ENCODE measurements at regions not wholly inside any gene's neighbourhood (a gene's known extent, or its start where the extent isn't known, plus 50 kb on each side); places are given as distances from the start of the nearest gene placed in this dataset.

DNA sequence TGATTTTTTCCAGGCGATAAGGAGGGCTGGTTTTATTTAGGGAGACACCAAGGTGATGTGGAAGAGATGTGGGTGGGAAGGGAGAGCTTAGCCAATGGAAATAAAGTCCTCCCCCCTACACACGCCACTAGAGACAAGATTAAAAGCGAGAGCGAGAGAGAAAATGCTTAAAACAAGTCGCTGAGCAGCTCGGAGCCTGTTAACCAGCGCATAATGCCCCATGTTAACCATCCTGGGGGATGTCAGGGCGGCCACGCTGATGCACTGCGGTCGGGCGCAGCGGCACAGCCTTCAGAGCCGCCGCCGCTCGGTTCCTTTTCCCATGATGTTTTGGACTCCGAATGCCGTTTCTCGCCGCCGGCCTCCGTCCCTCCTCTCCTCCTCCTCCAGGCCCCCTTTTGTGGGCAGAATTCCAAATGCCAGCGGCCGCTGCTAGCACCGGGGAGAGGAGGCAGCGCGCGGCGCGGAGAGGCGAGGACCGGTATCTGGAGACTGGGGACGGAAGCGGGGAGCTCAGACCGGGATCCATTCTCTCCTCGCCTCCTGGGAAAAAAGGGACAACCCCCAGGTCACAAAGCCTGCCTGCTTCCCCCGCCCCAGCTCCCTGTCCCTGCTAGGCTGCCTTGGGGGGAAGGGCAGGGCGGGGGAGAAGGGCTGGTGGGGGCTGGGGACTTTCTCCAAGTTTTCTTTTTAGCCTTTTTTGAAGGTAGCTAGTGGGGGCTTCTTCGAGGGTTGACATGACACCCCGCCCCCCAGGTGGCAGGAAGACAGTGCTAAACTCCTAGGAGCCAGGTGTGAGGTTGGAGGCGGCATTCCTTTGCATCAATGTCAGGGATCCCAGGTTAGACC, 98.1 kb upstream of the CCL2 start:
- DNase-seq: no peak

DNA sequence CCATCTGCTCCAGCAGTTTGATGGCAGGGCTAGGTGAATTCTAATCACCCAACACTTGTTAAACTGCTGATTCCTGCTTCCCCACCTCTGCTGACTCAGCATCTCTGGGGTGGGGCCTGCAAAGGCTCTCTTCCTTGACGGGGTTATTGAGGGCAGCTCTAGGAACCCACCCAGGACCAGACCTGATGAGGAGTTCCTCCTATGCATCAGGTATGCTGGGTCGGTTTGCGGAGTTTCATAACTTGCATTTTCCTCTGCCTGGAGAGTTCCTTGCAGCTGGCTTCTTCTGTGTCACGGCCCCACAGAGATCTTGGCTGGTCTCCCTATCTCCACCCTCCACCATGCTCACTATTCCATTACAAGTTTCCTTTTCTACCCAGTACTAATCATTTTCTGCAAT, 93.4 kb upstream of the CCL2 start:
- DNase-seq: no peak

DNA sequence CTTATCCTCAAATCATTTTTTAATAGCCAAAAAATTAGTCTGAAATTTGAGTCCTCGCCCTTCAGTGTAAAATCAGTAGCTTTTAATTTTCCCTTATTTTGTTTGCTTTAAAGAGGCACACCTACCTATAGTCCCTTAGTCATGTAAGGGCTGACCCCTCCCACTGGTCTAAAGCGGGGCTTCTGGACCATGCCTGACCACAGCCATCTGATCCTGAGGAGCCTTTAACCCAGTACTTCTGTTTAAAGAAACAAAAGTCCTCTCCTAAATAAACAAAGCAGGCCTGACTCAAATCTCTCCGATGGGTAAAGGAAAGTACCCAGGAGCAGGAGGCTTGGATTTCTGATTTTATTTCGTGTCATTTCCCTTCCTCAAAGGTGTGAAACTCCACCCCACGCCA, 92.0 kb upstream of the CCL2 start:
- DNase-seq: no peak

- DNase-seq: no peak
Observed at GRCh38 chr17:34163646-34164045, 91.4 kb upstream of the CCL2 start.

- DNase-seq: no peak
Observed at GRCh38 chr17:34164837-34165236, 90.2 kb upstream of the CCL2 start.

GRCh38 chr17:34166352-34166751, 88.7 kb upstream of the CCL2 start:
- no peak for DNase-seq

DNA sequence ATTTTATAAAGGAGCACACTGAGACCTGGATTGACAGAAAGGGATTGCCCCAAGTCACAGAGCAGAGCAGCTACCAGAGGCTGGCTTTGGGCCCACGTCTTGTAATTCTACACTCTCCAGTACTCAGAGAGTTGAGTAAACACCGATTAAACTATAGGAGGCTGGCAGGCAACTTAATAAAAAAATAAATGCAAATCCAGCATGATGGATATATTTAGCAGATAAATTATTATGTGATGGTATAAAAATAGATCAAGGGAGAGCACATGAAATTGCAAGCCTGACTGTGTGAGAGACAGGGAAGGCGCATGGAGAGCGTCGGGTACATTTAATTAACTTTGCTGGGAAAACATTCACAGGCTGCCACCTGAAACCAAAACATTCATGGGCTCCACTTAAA, 87.7 kb upstream of the CCL2 start:
- no peak for DNase-seq

- no peak for DNase-seq
Observed at GRCh38 chr17:34168989-34169388, 86.1 kb upstream of the CCL2 start.

GRCh38 chr17:34169496-34169895, 85.6 kb upstream of the CCL2 start:
- no peak for DNase-seq

DNA sequence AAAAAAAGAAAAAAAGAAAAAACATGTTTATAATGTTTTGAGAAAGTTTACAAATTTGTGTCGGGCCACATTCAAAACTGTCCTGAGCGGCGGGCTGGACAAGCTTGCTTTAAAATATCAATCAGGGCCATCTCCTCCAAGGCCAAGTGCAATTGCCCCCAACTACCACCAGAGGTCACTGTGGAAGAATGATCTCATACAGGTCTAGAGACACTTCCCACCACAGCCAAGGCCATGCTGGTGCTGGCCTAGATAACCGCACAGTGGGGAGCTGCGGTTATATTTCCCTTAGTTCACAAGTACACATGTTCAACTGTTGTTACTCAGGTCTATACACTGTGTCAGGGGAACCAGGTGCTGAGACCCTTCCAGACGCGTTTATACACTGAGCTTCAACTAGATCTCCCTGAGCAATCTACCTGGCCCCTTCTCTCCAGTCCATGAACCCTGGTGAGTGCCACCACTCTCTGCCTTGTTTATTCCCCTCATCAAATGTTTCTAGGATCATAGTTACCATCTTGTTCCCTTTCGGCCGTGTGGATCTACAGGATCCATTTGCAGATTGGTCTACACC, 83.8 kb upstream of the CCL2 start:
- peak; percentile 21 to 28 for DNase-seq

DNA sequence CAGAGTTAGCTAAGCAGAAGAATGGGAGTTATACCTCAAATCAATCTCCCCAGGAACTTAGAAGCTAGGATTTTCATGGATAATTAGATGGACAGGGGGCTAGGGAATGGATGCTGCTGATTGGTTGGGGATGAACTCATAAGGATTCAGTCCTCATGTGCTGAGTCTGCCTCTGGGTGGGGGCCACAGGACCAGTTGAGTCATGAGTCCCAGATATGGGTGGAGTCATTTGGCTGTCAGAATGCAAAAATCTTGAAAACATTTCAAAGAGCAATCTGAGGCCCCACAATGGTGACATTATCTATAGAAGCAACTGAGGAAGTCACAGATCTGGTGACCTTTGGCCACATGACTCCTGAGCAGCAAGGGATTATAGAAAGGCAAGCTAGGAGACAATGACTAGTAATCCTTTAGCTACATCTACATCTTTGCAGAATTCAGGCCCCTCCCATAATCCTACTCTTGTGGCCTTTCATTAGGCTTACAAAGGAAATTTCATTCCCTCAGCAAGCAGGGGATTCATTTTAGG, 82.6 kb upstream of the CCL2 start:
- DNase-seq: no peak

DNA sequence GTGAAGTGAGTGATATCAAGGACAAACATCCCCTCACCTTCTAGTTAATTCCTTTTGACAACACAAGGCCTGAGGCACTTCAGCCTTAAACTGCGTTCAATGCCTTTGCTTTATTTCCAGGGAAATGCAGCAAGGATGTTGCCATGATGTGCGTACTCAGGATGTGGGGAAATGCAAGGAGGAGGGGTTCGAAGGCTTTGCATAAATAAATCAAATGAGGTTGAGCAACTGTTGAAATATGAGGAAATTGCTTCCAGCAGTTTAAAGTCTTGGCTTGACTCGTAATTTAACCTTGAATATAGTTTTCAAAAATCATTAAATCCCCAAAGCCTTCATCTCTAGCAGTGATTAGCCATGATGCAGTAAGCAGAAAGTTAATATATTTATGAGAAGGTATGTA, 81.8 kb upstream of the CCL2 start:
- DNase-seq: no peak

- DNase-seq: no peak
Observed at GRCh38 chr17:34174496-34174895, 80.6 kb upstream of the CCL2 start.

DNA sequence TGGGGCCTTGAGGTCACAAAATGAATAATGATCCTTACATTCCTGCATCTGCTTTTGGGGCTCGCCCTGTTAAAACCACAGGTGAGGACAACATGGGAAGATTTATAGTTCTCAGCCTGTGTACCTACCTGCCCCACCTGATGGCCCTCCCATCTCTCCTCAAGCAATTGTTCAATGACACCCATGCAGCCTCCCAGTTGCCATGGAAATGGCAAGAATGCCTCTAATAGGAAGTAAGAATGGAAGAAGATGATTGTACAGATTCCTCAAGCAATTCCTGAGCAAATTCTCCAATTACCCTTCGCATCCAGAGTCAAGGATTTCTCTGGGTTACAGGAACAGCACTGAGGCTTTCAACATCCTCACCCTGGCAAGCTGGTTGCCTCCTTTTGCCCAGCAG, 78.6 kb upstream of the CCL2 start:
- DNase-seq: no peak

- DNase-seq: no peak
Observed at GRCh38 chr17:34177642-34178041, 77.4 kb upstream of the CCL2 start.

- DNase-seq: no peak
Observed at GRCh38 chr17:34178092-34178491, 77.0 kb upstream of the CCL2 start.

DNA sequence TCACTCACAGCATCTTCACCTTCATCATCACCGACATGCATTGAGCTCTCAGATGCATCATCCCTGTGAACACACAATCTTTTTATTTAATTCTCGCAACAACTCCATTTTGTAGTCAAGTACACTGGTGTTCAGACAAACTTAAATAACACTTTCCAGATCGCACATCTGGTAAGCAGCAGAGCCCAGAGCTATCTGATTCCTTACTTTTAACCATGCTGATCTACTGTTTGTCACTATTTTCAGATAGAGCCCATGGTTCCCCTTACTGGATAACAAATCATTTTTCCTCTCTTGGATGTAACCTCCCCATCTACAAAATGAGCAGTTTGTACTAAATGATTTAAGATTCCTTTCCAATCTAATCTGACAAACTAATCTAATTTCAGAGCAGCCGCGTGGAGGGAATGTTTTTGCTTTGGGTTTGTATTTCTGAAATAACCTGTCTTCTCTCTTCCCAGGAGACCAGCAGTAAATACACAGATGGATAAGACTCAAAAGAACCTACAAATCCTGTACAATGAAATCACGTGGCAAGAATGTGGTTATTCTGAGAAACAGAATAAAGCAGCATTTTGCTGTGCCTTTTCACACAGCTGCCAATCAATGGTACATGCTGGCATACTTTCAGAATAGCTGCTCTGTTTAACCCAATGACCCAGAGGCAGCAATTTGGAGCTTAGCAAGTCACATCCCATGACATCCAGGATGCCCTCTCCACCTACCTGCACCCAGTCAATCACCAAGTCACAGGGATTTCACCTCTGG, 72.9 kb upstream of the CCL2 start:
- DNase-seq: no peak

DNA sequence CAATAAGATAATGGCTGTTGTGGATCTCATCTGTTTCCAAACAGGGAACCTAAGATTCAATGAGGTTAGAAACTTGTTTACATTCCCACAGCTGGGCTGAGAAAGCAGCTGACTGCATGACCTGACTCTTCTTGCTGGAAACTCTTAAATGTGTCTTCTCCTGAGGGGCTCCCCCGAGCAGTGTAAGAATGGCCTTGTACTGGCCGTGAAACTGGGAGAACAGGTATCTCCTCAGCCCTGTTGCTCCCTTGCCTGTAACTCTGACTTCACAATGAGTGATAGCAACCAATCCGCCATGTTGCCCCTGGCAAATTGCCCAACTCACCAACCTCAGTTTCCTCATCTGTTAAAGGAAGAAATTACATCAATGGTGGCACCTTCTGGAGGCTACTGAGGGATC, 59.1 kb upstream of the CCL2 start:
- no peak for DNase-seq

- DNase-seq: no peak
Observed at GRCh38 chr17:34198519-34198918, 56.6 kb upstream of the CCL2 start.

- no peak for DNase-seq
Observed at GRCh38 chr17:34199454-34199853, 55.6 kb upstream of the CCL2 start.

DNA sequence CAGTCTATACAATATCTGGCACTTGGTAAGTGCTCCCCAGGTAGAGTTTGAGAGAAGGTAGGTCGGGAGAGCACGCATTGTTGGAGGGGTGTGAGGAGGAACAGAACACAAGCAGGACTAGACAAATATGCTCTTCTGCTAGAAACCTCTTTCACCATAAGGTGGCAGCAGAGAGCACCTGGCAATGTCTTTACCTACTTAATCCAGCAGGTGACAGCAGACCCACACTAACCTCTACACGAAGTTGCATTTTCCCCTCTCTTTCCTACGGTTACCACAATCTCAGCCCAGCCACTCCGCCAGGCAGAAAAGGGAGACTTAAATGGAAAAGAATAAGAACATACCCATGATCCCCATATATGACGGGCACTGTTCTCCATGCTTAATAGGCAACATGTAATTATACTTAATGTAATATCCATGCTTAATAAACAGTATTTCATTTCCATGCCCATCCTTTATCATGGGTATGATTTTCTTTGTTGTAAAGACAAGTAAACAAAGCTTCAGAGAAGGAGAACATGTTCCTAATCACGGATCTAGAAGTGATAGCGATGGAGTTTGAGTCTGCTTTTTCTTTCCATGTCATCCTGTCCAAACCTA, 55.1 kb upstream of the CCL2 start:
- peak; percentile 54 to 60 for DNase-seq

DNA sequence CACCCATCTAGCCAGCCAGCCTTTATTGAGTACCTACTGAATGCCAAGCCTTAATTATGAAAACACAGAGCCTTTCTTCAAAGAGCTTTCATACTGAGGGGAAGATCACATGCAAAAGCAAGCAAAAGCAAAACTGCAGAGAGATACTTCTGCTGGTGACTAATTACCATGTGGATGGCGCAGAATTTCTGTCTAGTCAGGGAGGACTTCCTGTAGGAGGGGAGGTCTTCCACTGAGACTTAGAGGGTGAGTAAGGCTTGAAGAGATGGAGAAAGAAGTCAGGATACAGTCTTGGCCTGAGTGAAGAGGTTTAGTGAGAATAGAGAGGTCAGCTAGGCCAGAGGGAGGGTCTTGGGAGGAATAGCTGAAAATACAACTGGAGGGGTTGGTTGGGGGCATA, 53.9 kb upstream of the CCL2 start:
- no peak for DNase-seq

- DNase-seq: no peak
Observed at GRCh38 chr17:34201767-34202166, 53.3 kb upstream of the CCL2 start.

All from activated CD4-positive, alpha-beta T cell treated with anti-CD3 and anti-CD28 coated beads, Interleukin-2, amount 50 U/mL, for 4 hours (primary cell).